AG04449 (cell line): ENCODE measurements at regions not wholly inside any gene's neighbourhood (a gene's known extent, or its start where the extent isn't known, plus 50 kb on each side); places are given as distances from the start of the nearest gene placed in this dataset.
"Not testable (repeated sequence)": the region's sequence is repeated elsewhere in the genome, so short reads cannot be mapped to it uniquely, and the experiment has no call there.

Experiments
- CTCF ChIA-PET: fragments of 350-600 bp; formaldehyde crosslinking; extraction: SDS; loops from one replicate; lab custom pipeline; 2021; ENCODE audit warnings: antibody characterized with exemption; lab: Yijun Ruan, JAX
- POLR2A ChIA-PET: fragments of 400-600, 350-600 bp; formaldehyde crosslinking; extraction: SDS; loops from one replicate; lab custom pipeline; 2020; ENCODE audit warnings: antibody characterized with exemption, inconsistent platforms; lab: Yijun Ruan, JAX
- DNase-seq: peaks from one replicate; pipeline ENCODE4 v3.0.0-alpha.2; 2010; ENCODE audit warnings: low read depth, low spot score
- H3K4me3 ChIP-seq: 2 replicates; pipeline ENCODE4 v1.5.1; 2011; ENCODE audit warnings: low read depth, mild to moderate bottlenecking, control low read depth, low read length
- TF ChIP-seq, protein P1 (sequence below): IDR thresholded peaks from one replicate; pipeline ENCODE4 v1.5.1; 2011; ENCODE audit warnings: mild to moderate bottlenecking, moderate library complexity, low read length, control low read depth, inconsistent platforms; ENCODE audit not compliant: insufficient read depth; ENCODE audit errors: missing control alignments

GRCh38 chr7:128561116-128561722 lies 84.7 kb downstream of the METTL2B start:
- CTCF ChIA-PET, H3K4me3 ChIP-seq, POLR2A ChIA-PET, DNase-seq: not testable (repeated sequence)

DNA sequence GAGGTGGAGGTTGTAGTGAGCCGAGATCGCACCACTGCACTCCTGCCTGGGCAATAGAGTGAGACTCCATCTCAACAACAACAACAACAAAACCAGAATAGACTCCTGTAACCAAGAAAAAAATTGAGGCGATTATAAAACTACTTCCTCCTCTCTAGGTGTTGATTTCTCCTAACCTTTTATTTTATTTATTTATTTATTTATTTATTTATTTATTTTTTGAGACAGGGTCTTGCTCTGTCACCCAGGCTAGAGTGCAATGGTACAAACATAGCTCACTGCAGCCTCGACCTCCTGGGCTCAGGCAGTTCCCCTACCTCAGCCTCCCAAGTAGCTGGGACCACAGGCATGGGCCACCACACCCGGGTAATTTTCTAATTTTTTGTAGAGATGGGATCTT lies 86.2 kb downstream of the METTL2B start:
- POLR2A ChIA-PET, DNase-seq, CTCF ChIA-PET, H3K4me3 ChIP-seq: not testable (repeated sequence)

DNA sequence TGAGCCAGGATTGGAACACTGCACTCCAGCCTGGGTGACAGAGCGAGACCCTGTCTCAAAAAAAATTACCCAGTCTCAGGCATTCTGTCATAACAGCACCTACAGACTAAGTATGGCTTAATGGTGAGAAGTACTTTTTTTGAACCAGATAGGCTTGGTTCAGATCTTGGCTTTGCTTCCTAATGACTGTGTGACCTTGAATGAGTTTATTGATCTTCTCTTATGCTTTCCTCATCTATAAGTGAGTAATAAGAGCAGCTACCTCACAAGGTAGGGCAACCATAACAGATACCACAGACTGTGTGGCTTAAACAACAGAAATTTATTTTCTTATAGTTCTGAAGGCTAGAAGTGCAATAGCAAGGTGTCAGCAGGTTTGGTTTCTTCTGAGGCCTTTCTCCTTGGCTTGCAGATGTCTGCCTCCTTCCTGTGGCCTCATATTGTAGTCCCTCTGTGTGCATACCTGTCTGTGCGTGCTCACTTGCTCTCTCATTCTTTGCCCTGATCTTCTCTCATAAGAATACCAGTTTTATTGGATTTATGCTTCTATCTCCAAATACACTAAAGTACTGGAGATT lies 87.7 kb downstream of the METTL2B start:
- DNase-seq, H3K4me3 ChIP-seq, POLR2A ChIA-PET, CTCF ChIA-PET: not testable (repeated sequence)

- H3K4me3 ChIP-seq, CTCF ChIA-PET, POLR2A ChIA-PET, DNase-seq: not testable (repeated sequence)
Observed at GRCh38 chr7:128564932-128565864, 88.7 kb downstream of the METTL2B start.

DNA sequence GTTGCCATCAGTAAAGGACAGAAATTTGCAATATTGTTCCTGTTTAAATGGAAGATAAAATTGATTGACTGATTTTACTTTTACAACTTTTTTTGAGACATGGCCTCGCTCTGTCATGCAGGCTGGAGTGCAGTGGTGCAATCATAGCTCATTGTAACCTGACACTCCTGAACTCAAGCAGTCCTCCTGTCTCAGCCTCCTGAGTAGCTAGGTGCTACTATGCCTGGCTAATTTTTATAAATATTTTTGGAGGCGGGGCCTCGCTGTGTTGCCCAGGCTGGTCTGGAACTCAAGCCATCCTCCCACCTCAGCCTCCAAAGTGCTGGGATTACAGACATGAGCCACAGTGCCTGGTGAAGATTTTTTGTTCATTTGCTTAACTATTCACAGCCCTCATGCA lies 96.8 kb upstream of the GARIN1A start:
- POLR2A ChIA-PET, CTCF ChIA-PET, H3K4me3 ChIP-seq, DNase-seq: not testable (repeated sequence)

- H3K4me3 ChIP-seq, DNase-seq, CTCF ChIA-PET, POLR2A ChIA-PET: not testable (repeated sequence)
Observed at GRCh38 chr7:128576953-128577352, 95.1 kb upstream of the GARIN1A start.

DNA sequence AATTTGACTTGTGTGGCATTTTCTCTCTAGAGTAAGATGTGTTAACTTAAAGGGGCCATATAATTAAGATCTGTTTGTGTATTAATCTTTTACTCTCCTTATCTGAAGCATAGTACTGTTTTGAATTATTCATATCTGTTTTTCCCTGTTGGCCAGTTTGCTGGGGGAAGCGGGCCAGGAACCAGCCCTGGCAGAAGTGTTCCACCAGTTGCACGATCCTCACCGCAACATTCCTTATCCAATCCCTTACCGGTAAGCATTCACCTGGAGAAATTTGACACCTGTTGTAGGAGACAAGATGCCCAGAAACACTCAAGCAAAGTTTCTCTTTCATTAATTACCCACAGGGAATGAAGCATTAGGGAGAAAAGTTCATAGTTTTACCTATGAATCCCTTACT lies 92.2 kb upstream of the GARIN1A start:
- DNase-seq, CTCF ChIA-PET, POLR2A ChIA-PET, H3K4me3 ChIP-seq: not testable (repeated sequence)

- POLR2A ChIA-PET, CTCF ChIA-PET, H3K4me3 ChIP-seq: not testable (repeated sequence)
- peak; percentile 2 for DNase-seq
Observed at GRCh38 chr7:128581100-128581499, 91.0 kb upstream of the GARIN1A start.

DNA sequence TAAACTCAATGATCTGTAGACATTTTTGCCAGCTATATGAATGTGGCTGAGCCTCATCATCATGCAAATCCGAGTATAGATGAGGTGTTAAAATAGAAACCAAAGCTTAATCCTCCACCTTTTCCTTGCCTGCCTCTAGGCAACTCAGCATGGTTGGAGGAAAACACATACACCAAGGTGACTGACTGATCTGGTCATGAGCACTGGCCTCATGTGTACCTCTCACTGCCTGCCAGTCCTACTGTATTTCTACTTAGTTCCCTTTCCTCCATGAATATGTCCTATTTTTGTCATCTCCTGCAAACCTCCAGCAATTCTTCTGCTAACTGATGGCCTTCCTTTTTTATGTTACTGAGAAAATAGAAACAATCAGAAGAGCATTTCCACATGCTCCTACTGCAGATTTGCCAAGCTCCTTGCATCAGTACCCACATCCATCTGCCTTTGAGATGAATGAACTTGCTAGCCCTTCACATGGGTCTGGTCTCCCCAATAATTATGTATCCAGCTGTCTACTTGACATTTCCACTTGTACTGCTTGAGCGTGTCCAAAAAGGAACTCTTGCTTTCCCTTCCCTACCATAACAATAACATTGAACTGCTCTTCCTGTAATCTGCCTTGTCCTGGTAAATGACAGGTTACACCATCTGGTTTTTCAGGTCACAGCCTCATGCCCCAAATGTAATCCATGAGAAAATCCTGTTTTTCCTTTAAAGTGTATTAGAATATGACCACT lies 90.1 kb upstream of the GARIN1A start:
- POLR2A ChIA-PET, DNase-seq, H3K4me3 ChIP-seq, CTCF ChIA-PET: not testable (repeated sequence)

DNA sequence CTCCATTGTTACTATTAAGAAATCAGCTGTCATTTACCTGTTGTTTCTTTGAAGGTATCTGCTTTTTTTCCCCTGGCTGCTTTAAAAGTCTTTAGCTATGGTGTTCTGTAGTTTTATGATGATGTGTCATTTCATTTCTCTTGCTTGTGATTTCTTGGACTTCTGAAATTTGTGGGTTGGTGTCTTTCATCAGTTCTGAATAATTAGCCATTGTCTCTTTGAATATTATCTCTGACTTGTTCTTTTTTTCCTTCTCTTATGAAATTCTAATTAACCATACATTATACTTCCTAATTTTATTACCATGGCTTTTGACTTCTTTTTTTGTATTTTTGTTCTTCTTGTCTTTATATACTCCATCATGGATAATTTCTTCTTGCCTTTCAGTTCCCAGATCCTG lies 85.4 kb upstream of the GARIN1A start:
- H3K4me3 ChIP-seq, DNase-seq, CTCF ChIA-PET, POLR2A ChIA-PET: not testable (repeated sequence)

GRCh38 chr7:128591705-128592104 lies 80.4 kb upstream of the GARIN1A start:
- no peak for DNase-seq
- ChIA-PET CTCF (no interaction called here), POLR2A (no interaction called here)
- TF ChIP-seq, protein P1, sequence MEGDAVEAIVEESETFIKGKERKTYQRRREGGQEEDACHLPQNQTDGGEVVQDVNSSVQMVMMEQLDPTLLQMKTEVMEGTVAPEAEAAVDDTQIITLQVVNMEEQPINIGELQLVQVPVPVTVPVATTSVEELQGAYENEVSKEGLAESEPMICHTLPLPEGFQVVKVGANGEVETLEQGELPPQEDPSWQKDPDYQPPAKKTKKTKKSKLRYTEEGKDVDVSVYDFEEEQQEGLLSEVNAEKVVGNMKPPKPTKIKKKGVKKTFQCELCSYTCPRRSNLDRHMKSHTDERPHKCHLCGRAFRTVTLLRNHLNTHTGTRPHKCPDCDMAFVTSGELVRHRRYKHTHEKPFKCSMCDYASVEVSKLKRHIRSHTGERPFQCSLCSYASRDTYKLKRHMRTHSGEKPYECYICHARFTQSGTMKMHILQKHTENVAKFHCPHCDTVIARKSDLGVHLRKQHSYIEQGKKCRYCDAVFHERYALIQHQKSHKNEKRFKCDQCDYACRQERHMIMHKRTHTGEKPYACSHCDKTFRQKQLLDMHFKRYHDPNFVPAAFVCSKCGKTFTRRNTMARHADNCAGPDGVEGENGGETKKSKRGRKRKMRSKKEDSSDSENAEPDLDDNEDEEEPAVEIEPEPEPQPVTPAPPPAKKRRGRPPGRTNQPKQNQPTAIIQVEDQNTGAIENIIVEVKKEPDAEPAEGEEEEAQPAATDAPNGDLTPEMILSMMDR, result no peak
- H3K4me3 ChIP-seq, result no peak overlapping the region

- H3K4me3 ChIP-seq, POLR2A ChIA-PET, CTCF ChIA-PET, DNase-seq: not testable (repeated sequence)
Observed at GRCh38 chr7:128592209-128592608, 79.9 kb upstream of the GARIN1A start.

GRCh38 chr7:128594061-128594460 lies 78.0 kb upstream of the GARIN1A start:
- DNase-seq, POLR2A ChIA-PET, CTCF ChIA-PET, H3K4me3 ChIP-seq: not testable (repeated sequence)

- DNase-seq, POLR2A ChIA-PET, H3K4me3 ChIP-seq: not testable (repeated sequence)
- CTCF ChIA-PET, result interaction anchor here (0.9 kb wide), 1 partner anchor 12 kb away, joined by 3 read pairs; no protein-coding TSS in a partner anchor
Observed at GRCh38 chr7:128596336-128597128, 75.6 kb upstream of the GARIN1A start.
